T-helper 2 cell treated with Interferon-gamma antibody and Interleukin-4, amounts not matched to agents 5 μg/mL and 100 μg/mL, for 36 hours (primary cell): ENCODE measurements at regions not wholly inside any gene's neighbourhood (a gene's known extent, or its start where the extent isn't known, plus 50 kb on each side); places are given as distances from the start of the nearest gene placed in this dataset.
"Not testable (repeated sequence)": the region's sequence is repeated elsewhere in the genome, so short reads cannot be mapped to it uniquely, and the experiment has no call there.

Source experiments
- DNase-seq: peaks from one replicate; pipeline ENCODE4 v3.0.0; 2021; ENCODE audit warnings: low spot score
- H3K27ac Mint-ChIP-seq: one replicate; pipeline ENCODE4 v1.8.0; 2021; ENCODE audit warnings: mild to moderate bottlenecking, mixed read lengths
- H3K27me3 Mint-ChIP-seq: one replicate; pipeline ENCODE4 v1.8.0; 2021; ENCODE audit warnings: low read depth, mixed read lengths
- H3K36me3 Mint-ChIP-seq: one replicate; pipeline ENCODE4 v1.8.0; 2021; ENCODE audit warnings: low read depth, mixed read lengths
- H3K4me1 Mint-ChIP-seq: one replicate; pipeline ENCODE4 v1.8.0; 2021; ENCODE audit warnings: low read depth, mixed read lengths
- H3K4me3 Mint-ChIP-seq: one replicate; pipeline ENCODE4 v1.8.0; 2022; ENCODE audit warnings: mild to moderate bottlenecking, moderate library complexity, mixed read lengths
- H3K9me3 Mint-ChIP-seq: one replicate; pipeline ENCODE4 v1.8.0; 2021; ENCODE audit warnings: mixed read lengths

DNA sequence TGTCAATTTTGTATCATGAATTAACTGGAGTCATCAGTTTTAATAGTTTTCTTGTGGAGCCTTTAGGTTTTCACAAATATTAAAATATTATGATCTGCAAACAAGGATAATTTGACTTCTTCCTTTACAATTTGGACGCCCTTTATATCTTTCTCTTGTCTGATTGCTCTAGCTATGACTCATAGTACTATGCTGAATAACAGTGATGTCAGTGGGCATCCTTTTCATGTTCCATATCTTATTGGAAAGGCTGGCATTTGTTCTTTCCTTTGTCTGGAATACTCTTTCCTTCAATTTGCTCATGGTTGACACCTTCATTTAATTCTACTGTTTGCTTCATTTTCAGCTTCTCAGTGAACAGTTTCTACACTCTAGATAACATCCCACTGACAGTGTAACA is 1129.3 kb downstream of the SLITRK5 start:
- Mint-ChIP-seq H3K36me3 (no peaks in the 10 kb centered on the region), H3K9me3 (peaks cover 16% of the 10 kb centered on the region), H3K27ac (no peak overlapping the region), H3K4me3 (no peak overlapping the region), H3K4me1 (no peaks in the 10 kb centered on the region), H3K27me3 (no peaks in the 10 kb centered on the region)
- DNase-seq = no peak

DNA sequence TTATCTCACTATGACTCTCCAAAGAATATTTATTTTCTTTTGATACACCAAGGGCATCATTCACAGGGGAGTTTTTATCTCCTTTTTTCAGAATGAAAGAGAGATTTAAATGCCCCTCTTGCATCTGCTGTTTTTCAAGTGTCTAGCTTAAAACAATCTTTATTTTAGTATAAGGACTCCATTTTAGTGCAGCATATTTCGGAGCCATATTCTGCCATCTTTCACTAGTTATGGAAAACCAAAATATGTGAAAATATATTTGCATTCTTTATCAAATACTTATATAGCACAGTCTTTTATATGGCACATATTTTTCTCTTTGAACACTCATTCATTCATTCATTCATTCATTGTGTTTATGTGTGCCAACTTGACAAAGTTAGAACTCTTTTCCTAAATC is 1130.2 kb downstream of the SLITRK5 start:
- no peaks in the 10 kb centered on the region for H3K27me3 Mint-ChIP-seq
- H3K36me3 Mint-ChIP-seq = no peaks in the 10 kb centered on the region

DNA sequence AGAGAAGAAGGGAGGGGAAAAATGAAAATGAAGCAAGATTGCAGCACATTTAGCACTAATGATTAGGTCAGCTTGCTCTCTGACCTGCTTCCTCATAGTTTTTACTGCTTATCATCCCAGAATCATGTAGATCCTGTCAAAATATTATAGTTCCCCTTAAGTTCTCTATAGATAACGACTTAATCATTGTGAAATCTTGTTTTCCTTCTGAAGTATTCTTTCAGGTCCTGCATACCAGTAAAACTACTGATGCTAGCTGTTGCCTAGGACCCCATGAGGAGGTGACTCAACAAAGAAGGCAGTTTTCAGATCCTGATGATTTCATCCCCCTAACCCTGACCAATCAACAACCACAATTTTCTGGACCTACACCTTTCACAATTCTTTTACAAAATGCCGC is 1131.7 kb downstream of the SLITRK5 start:
- Mint-ChIP-seq H3K4me1 (no peaks in the 10 kb centered on the region), H3K27ac (no peak overlapping the region), H3K36me3 (no peaks in the 10 kb centered on the region), H3K9me3 (peaks cover 11% of the 10 kb centered on the region), H3K4me3 (no peak overlapping the region), H3K27me3 (no peaks in the 10 kb centered on the region)
- no peak for DNase-seq

More for the DNA sequence above, 1130.2 kb downstream of the SLITRK5 start:
- Mint-ChIP-seq H3K27ac (no peak overlapping the region), H3K9me3 (peaks cover 16% of the 10 kb centered on the region), H3K4me1 (no peaks in the 10 kb centered on the region), H3K4me3 (no peak overlapping the region)
- DNase-seq = no peak

DNA sequence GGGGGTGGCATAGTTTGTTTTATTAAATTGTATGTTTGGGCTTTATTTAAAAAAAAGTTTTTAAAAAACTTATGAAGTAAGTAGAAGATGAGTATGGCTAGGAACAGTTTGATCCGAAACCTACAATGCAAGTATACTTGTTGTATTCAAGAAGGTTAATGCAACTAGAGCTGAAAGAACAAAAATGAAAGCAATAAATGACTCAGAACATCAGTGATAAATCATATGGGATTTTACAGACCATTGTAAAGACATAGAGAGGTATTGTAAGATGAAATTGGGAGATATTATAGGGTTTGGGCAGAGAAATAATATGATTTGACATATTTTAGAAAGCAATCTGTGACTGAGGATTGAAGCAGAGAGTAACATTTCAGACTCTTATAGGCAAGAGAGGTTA is 1135.3 kb downstream of the SLITRK5 start:
- Mint-ChIP-seq H3K4me1 (no peaks in the 10 kb centered on the region), H3K27me3 (no peaks in the 10 kb centered on the region), H3K27ac (no peak overlapping the region), H3K9me3 (peaks cover 11% of the 10 kb centered on the region), H3K36me3 (no peaks in the 10 kb centered on the region), H3K4me3 (no peak overlapping the region)
- no peak for DNase-seq

DNA sequence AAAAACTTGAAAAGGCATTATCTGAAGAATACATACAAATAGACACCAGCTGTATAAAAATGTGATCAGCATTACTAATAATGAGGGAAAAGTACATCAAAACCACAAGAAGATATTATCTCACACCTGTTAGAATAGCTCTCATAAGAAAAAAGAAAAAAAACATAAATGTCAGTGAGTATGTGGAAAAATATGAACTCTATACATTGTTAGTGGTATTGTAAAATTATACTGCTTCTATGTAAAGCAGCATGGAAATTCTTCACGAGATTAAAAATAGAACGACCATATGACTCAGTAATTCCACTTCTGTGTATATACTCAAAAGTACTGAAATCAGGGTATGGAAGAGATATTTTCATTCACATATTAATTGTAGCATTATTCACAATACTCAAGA is 1146.4 kb downstream of the SLITRK5 start:
- Mint-ChIP-seq H3K27me3 (no peaks in the 10 kb centered on the region), H3K4me1 (no peaks in the 10 kb centered on the region), H3K4me3 (no peak overlapping the region), H3K9me3 (peaks cover 23% of the 10 kb centered on the region), H3K27ac (no peak overlapping the region), H3K36me3 (no peaks in the 10 kb centered on the region)
- DNase-seq = no peak

DNA sequence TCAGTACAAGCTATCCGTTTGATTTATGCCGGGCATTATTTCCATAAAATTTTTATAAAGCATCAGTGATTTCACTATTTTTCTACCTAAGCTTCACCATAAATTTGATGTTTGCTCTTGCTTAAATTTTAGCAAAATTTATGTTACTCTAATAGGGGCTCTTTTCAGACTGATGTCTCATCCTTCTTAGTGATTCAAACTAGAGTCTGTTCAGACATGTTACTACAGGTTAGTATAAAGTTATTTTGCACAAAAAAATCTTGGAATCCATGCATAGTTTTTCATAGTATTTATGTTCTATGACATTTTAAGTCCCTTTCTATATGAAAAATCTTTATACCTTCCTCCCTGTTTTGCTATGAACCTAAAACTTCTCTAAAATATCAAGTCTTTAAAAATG is 1151.9 kb downstream of the SLITRK5 start:
- Mint-ChIP-seq H3K27me3 (no peaks in the 10 kb centered on the region), H3K36me3 (no peaks in the 10 kb centered on the region), H3K9me3 (peaks cover 19% of the 10 kb centered on the region)

DNA sequence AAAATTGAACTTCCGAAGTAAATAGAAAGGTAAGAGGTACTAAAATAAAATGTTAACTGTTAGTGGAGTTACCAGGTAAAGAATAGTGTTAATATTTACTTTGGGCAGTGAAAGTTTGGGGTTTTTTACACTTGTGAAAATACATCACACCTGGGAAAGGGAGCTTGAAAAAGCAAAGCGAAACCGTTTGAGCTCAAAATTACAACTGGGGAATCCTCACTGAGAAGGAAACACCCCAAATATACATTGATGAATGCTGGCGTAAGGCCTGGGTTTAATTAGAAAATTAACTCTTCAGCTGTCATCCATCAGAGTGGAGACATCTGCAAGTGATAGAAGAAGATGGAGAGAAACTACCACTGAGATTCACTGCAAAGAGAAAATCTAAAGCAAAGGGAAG is 1153.0 kb downstream of the SLITRK5 start:
- no peak for DNase-seq
- no peak overlapping the region for H3K4me3 Mint-ChIP-seq
- H3K4me1 Mint-ChIP-seq = no peaks in the 10 kb centered on the region
- no peak overlapping the region for H3K27ac Mint-ChIP-seq
- H3K36me3 Mint-ChIP-seq = no peaks in the 10 kb centered on the region
- peaks cover 19% of the 10 kb centered on the region for H3K9me3 Mint-ChIP-seq
- H3K27me3 Mint-ChIP-seq = no peaks in the 10 kb centered on the region

More for the DNA sequence above, 1151.9 kb downstream of the SLITRK5 start:
- Mint-ChIP-seq H3K27ac (no peak overlapping the region), H3K4me3 (no peak overlapping the region), H3K4me1 (no peaks in the 10 kb centered on the region)
- DNase-seq = no peak

DNA sequence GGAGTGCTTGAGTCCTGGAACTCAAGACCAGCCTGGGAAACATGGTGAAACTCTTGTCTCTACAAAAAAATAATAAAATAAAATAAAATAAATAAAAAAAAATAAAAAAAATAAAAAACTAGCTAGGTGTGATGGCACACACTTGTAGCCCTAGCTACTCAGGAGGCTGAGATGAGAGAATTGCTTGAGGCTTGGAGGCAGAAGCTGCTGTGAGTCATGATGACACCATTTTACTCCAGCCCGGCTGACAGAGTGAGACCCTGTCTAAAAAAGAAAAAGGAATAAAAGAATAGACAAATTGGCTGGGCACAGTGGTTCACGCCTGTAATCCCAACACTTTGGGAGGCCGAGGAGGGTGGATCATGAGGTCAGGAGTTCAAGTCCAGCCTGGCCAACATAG is 1168.9 kb downstream of the SLITRK5 start:
- Mint-ChIP-seq H3K27me3 (no peaks in the 10 kb centered on the region), H3K27ac (no peak overlapping the region), H3K9me3 (peaks cover 22% of the 10 kb centered on the region), H3K4me1 (no peaks in the 10 kb centered on the region), H3K4me3 (no peak overlapping the region), H3K36me3 (no peaks in the 10 kb centered on the region)
- DNase-seq = no peak

DNA sequence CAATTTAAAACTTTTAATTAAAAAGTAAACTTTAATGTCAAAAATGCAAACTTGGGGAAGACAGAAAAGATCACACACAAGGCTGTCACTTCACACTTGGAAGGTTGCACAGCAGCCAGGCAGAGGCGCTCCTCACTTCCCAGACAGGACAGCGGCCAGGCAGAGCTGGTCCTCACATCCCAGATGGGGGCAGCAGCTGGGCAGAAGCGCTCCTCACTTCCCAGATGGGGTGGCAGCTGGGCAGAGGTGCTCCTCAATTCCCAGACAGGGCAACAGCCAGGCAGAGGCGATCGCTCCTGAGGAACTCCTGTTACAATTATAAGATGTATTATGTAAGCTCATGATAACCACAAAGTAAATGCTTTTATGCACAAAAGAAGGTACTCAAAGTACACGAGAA is 1181.1 kb downstream of the SLITRK5 start:
- H3K36me3 Mint-ChIP-seq, H3K4me1 Mint-ChIP-seq, DNase-seq, H3K9me3 Mint-ChIP-seq, H3K4me3 Mint-ChIP-seq, H3K27me3 Mint-ChIP-seq, H3K27ac Mint-ChIP-seq: not testable (repeated sequence)

DNA sequence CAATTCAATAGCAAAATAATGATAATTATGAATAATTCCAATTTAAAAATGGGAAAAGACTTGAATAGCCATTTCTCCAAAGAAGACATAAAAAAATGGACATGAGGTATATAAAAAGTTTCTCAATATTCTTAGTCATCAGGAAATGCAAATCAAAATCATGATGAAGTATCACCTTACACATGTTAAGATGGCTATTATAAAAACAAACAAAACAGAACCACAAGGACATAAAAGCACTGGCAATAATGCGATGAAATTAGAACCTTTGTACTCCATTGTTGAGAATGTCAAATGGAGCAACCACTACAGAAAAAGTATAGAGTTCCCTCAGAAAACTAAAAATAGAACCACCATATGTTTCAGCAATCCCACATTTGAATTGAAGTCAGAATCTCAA is 1186.1 kb downstream of the SLITRK5 start:
- no peak overlapping the region for H3K4me3 Mint-ChIP-seq
- DNase-seq = no peak
- no peaks in the 10 kb centered on the region for H3K4me1 Mint-ChIP-seq
- H3K27ac Mint-ChIP-seq = no peak overlapping the region
- H3K27me3 Mint-ChIP-seq = no peaks in the 10 kb centered on the region
- H3K36me3 Mint-ChIP-seq = no peaks in the 10 kb centered on the region
- peaks cover 10% of the 10 kb centered on the region for H3K9me3 Mint-ChIP-seq

DNA sequence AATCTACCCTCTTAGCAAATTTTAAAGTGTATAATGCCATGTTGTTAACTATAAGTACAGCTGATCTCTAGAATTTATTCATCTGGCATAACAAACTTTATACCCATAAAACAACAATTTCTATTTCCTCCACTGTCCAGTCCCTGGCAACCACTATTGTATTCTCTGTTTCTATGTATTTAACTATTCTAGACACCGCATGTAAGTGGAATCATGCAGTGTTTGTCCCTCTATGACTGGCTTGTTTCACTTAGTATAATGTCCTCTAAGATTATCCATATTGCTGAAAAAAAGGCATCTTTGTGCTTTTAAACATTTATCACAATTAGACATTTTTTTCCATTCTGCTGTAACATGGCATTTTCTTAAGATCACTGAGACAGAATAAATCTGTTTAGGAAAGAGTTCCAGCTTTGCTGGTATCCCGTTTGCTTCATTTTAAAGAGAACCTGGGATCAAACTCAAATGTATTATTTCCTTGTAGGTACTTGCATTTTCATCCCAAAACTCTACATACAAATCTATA is 1191.0 kb downstream of the SLITRK5 start:
- no peak for DNase-seq
- Mint-ChIP-seq H3K36me3 (no peaks in the 10 kb centered on the region), H3K27me3 (no peaks in the 10 kb centered on the region), H3K4me1 (no peaks in the 10 kb centered on the region), H3K9me3 (no peaks in the 10 kb centered on the region), H3K4me3 (no peak overlapping the region), H3K27ac (no peak overlapping the region)

DNA sequence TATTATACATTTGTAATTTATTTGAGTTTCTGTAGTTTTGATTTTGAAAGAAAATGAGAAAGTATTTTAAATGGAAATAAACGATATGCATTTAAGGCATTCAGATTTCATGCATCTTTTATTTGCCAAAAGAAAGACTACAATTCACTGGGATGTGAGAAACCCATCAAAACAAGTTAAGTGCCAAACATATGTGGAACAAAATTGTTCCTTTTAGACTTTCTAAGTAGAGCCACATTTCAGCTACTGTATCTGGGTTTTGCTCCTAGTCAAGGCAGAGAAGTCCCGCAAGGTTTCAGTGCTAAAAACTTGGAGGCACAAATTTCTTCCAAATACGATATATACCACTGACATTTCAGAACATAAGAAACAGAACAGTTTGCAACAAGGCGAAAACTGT is 1191.9 kb downstream of the SLITRK5 start:
- Mint-ChIP-seq H3K9me3 (peaks cover 7% of the 10 kb centered on the region), H3K4me1 (no peaks in the 10 kb centered on the region), H3K27ac (no peak overlapping the region), H3K36me3 (no peaks in the 10 kb centered on the region), H3K4me3 (no peak overlapping the region), H3K27me3 (no peaks in the 10 kb centered on the region)
- DNase-seq = no peak

DNA sequence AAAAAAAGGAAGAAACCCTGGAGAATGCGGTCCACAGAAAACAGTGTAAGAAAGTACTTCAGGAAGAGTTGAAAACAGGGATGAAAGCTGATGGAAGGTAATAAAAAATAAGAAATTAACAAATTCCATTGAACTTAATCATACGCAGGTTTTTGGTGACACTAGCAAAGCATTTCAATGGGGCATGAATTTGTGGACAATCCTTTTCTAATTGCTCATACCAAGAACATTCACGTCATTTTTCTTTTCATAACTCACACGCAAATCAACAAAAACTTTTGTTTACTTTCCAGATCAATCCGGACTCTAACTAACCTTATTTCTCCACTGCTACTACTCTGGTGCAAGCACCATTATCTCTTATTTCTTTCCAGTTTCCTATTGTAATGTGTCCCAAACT is 1195.0 kb downstream of the SLITRK5 start:
- Mint-ChIP-seq H3K4me3 (no peak overlapping the region), H3K27me3 (no peaks in the 10 kb centered on the region), H3K9me3 (peaks cover 13% of the 10 kb centered on the region), H3K27ac (no peak overlapping the region), H3K4me1 (no peaks in the 10 kb centered on the region), H3K36me3 (no peaks in the 10 kb centered on the region)
- no peak for DNase-seq

DNA sequence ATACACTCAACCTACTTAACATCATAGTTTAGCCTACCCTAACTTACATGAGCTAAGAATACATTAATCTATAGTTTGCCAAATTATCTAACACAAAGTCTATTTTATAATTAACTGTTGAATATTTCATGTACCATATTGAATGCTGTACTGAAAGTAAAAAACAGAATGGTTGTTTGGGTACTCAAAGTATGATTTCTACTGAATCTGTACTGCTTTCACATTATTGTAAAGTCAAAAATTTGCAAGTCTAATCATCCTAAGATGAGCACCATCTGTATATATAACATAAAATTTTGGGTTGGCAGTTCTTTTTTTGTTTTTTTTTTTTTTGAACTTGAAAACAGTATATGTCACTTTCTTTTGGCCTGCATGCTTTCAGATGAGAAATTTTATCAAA is 1212.6 kb downstream of the SLITRK5 start:
- Mint-ChIP-seq H3K9me3 (peaks cover 15% of the 10 kb centered on the region), H3K4me3 (no peak overlapping the region), H3K27ac (no peak overlapping the region), H3K27me3 (no peaks in the 10 kb centered on the region), H3K4me1 (no peaks in the 10 kb centered on the region), H3K36me3 (no peaks in the 10 kb centered on the region)
- DNase-seq = no peak

DNA sequence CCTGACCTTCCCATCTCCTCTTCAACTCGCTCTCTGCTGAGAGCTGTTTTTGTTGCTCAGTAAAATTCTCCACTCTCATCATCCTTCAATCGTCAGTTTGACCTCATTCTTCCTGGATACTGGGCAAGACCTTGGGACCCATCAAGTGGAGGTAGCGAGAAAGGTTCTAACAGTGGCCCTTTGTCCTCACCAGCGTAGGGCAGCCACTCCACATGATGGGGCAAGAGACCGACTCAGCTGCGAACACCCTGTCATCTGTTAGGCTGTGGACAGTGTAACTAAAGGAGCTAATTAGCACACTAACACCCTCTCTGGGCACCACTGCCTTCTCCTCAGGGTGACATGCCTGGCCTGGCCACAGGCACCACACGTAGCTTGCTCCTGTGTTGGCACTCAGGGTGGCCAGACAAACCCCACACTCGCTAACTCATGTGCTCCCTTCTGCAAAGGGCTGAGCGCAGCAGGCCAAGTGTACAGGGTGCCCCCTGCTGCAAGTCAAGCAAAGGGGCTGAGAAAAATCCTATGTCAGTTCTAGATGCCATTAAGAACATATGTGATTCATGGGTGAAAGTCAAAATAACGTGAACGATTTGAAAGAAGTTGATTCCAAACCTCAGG is 1216.0 kb downstream of the SLITRK5 start:
- Mint-ChIP-seq H3K27me3 (no peaks in the 10 kb centered on the region), H3K36me3 (no peaks in the 10 kb centered on the region), H3K27ac (no peak overlapping the region), H3K4me1 (no peaks in the 10 kb centered on the region), H3K9me3 (peaks cover 4% of the 10 kb centered on the region), H3K4me3 (no peak overlapping the region)
- DNase-seq = no peak
